Retinal pigment epithelial cell (primary cell): ENCODE measurements at regions not wholly inside any gene's neighbourhood (a gene's known extent, or its start where the extent isn't known, plus 50 kb on each side); places are given as distances from the start of the nearest gene placed in this dataset.

Experiments
- DNase-seq: peaks from one replicate; pipeline ENCODE4 v3.0.0-alpha.2; 2010; ENCODE audit warnings: low read depth
- H3K4me3 ChIP-seq: 2 replicates; pipeline ENCODE4 v1.5.1; 2011; ENCODE audit warnings: mild to moderate bottlenecking, low read length, control low read depth, moderate library complexity
- TF ChIP-seq, protein P1 (sequence below): conservative IDR thresholded peaks from 2 replicates; pipeline ENCODE4 v1.5.1; 2011; ENCODE audit warnings: low read depth, low read length, control low read depth, inconsistent platforms

DNA sequence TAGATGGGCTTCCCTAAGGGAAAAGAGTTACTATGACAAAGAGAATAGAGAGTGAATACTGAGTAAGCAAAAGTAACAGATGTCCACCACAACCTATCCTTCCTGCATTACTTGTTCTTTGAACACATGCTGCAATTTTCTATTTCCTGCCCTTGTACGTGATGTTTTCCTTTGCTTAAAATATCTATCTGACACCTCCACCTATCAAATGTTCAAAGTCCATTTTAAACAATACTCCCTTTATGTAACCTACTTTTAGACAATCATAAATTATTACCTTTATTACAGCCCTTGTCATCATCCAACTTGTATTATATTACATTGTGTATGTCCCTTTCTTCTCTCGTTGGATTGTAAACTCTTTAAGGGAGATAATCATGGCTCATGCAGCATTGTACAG lies 147.2 kb upstream of the DYRK2 start:
- no peak overlapping the region for H3K4me3 ChIP-seq
- DNase-seq, result no peak
- TF ChIP-seq, protein P1, sequence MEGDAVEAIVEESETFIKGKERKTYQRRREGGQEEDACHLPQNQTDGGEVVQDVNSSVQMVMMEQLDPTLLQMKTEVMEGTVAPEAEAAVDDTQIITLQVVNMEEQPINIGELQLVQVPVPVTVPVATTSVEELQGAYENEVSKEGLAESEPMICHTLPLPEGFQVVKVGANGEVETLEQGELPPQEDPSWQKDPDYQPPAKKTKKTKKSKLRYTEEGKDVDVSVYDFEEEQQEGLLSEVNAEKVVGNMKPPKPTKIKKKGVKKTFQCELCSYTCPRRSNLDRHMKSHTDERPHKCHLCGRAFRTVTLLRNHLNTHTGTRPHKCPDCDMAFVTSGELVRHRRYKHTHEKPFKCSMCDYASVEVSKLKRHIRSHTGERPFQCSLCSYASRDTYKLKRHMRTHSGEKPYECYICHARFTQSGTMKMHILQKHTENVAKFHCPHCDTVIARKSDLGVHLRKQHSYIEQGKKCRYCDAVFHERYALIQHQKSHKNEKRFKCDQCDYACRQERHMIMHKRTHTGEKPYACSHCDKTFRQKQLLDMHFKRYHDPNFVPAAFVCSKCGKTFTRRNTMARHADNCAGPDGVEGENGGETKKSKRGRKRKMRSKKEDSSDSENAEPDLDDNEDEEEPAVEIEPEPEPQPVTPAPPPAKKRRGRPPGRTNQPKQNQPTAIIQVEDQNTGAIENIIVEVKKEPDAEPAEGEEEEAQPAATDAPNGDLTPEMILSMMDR, result no peak

DNA sequence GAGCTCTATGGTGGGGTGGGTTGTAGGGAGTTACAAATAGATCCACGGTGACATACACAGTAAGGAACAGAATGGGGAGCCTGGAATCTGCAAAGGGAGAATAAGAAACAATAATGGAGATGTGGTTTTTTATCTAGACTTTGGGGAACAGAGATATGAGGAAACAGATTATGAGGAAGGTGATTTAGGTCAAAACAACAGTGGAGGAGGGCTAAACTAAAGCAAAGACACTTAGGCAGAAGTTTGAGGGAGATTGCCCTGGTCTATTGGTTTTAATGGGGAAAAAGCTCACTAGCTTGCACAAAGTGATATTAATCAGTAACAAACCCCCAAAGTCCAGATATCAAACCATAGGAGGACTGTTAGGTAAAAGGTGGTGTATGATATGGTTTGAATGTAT lies 144.5 kb upstream of the DYRK2 start:
- TF ChIP-seq, protein P1, result no peak
- no peak overlapping the region for H3K4me3 ChIP-seq
- no peak for DNase-seq

DNA sequence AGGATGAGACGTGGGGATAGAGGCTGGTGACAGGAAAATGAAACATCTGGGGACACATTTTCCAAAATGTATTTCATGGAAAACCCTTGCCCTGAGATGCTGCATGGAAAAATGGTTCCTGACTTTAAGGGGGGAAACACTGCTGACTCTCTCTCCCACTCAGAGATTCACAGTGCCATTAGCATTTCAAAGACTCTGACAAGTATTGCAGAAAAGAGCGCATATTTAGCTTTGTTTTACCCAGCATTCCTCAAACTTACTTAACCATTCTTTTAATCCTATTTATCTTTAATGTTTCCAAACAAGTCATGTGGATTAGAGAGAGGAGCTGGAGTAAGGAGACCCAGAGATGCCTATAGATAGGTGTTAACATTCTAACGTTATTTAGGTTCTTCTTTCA lies 141.8 kb upstream of the DYRK2 start:
- no peak overlapping the region for H3K4me3 ChIP-seq
- TF ChIP-seq, protein P1, result no peak
- no peak for DNase-seq

DNA sequence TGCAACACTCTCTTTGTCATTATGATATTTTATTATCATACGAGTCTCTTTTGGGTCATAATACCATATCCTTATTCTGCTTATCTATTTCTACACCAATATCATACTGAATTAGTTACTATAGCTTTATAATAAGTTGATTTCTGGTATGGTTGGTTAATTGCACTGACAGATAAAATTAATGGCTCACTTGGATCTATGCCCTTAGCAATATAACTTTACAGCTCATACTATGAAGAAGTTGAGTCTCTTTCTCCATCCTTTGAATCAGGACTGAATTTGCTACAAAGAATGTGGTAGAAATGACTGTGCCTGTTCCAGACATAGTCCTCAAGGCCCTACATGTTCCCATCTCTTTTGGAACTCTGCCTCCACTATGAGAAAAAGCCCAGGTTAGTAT lies 139.7 kb upstream of the DYRK2 start:
- H3K4me3 ChIP-seq, result no peak overlapping the region
- TF ChIP-seq, protein P1, result no peak
- no peak for DNase-seq

DNA sequence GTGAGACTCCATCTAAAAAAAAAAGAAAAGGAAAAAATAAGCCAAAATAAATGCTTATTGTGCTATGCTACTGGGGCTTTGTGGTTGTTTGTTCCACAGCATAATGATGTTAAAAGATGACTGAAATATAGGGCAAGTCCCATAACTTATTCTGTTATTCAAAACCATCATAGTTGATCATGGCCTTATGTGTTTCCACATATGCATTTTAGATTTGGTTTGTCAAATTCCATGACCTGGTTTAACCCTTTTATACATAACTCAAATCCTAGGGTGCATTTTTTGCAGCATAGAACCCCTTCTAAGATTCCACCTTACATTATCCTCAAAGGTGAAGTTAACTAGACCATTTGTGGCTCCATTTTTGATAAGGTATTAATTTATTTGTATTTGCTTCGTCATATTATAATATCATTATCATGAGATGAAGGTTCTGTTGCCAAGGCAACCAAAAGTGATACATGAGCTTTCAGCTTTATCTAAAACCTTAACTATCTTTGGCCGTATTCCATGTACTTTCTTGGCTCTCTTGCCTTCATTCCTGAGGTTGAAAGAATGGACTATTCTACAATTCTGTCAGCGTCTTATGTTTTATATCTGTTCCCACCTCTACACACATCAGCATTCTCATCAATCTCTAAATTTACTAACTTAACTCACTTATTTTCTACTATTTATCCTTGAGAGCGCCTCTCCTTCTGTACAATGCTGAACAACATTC lies 138.7 kb upstream of the DYRK2 start:
- TF ChIP-seq, protein P1, result no peak
- no peak for DNase-seq
- H3K4me3 ChIP-seq, result no peak overlapping the region

DNA sequence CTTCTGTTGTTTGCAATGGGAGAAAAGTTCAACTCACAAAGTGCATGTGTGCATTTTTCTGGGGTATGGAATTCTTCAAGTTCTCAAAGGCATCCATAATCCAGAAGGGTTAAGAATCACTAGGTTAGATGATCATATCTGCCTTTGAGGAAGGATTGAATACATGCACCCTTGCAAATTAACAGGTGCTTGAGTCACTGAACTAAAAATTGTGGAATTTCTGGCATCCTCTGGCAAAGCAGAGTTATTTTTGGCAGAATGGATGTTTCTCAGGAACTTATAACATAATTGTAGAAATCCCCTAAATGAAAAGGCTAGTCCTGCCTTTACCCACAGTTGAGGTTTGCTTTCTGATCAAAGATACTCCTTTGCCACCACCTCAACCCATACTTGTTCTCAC lies 136.5 kb upstream of the DYRK2 start:
- DNase-seq, result peak; percentile 75
- TF ChIP-seq, protein P1, result no peak
- no peak overlapping the region for H3K4me3 ChIP-seq

DNA sequence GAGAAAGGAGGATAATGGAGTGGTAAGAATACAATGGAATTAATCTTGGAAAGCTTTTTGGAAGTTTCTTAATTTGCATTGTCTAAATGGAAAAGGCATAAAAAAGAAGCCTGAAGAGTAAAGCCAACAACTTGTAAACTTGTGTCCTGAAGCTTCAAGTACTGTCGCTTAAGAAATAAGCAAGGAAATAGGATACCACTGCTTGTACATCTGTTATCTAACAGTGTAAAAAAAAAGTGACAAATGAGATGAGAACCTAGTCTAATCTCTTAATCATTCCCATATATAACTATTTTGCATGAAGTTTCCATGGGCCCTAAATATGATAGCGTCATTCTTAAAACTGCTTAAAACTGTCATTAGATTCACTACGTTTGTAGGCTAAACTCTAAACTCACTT lies 134.0 kb upstream of the DYRK2 start:
- TF ChIP-seq, protein P1, result no peak
- no peak overlapping the region for H3K4me3 ChIP-seq
- DNase-seq, result no peak
